ENCODE measurements at regions not wholly inside any gene's neighbourhood (a gene's known extent, or its start where the extent isn't known, plus 50 kb on each side); places are given as distances from the start of the nearest gene placed in this dataset.
"Not testable (repeated sequence)": the region's sequence is repeated elsewhere in the genome, so short reads cannot be mapped to it uniquely, and the experiment has no call there.

GRCh38 chr22:25461301-25461700 is 103.2 kb upstream of the GRK3 start:
- Histone ChIP-seq H3K36me3 (ENCODE audit: control insufficient read depth, insufficient read depth, low read length) (peaks cover 44% of the 10 kb centered on the region), H3K27ac (ENCODE audit: low read depth, low read length, severe bottlenecking) (no peak overlapping the region), H3K4me3 (ENCODE audit: extremely low read depth, insufficient read depth, low read length, poor library complexity, severe bottlenecking) (no peak overlapping the region), H3K9me3 (ENCODE audit: control insufficient read depth, low read length) (no peaks in the 10 kb centered on the region), H3K4me1 (ENCODE audit: control insufficient read depth, insufficient read depth, low read length, poor library complexity, severe bottlenecking) (no peaks in the 10 kb centered on the region)
- 92 to 98% methylated on average over 4 to 6 of the region's 7 CpGs for WGBS, 2 experiments (ENCODE audit: insufficient coverage in 2 of 2)

DNA sequence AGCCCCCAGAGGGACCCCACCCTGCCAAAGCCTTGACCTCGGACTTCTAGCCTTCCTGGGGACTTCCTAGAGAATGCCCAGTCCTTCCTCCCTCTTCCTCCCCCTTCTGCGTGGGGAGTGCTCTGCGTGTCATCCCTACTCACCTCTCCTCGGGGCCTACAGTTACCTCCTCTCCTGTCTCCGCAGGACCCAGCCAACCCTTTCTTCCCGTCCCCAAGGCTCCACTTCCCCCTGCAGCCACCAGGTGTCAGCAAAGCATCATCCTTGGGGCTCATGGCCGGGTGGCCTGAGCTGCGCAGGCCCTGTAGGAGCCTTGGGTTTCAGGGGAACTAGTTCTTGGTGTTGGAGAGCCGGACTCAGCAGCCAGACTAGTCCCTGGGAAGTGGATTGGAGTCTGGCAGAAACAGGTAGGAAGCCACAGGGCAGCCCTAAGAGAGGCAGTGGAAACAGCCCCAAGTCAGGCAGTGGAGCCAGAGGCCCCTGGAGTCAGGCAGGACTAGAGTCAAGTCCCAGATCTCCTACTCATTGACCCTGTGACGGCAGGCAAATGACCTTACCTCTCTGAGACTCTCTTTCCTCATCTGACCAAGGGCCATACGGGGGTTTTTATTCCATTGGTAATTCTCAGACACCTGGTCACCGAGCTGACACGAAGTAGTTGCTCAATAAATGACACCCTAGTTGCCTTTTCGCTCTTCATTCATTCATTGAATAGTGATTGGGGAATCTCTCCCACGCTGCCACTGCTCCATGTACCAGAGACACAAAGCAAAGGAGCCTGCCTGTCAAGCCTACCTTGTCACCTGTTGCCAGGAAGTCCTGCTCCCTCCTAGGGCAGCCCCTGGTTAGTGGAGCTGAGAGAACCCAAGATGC is 101.8 kb upstream of the GRK3 start:
- H3K36me3 ChIP-seq (ENCODE audit: control insufficient read depth, insufficient read depth, low read length): peaks cover 41% of the 10 kb centered on the region
- not testable (repeated sequence) for H3K27ac ChIP-seq (ENCODE audit: low read depth, low read length, severe bottlenecking); H3K4me3 ChIP-seq (ENCODE audit: extremely low read depth, insufficient read depth, low read length, poor library complexity, severe bottlenecking); H3K9me3 ChIP-seq (ENCODE audit: control insufficient read depth, low read length); H3K4me1 ChIP-seq (ENCODE audit: control insufficient read depth, insufficient read depth, low read length, poor library complexity, severe bottlenecking)
- 32 to 34% methylated on average over 6 to 12 of the region's 15 CpGs for WGBS, 2 experiments (ENCODE audit: insufficient coverage in 2 of 2)

DNA sequence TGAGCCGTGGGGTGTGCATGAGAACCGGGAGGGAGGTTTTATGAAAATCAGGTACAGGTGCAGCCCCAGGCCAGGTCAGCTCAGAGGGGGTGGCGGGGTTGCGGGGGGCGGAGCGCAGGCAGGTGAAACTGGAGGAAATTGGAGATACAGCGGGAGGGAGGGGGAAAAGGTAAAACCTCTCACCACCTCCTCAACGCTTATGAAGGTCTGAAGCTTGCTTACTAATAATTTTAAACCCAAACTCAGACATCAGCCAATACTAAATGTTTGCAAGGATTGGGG is 101.2 kb upstream of the GRK3 start:
- WGBS, 2 experiments (ENCODE audit: insufficient coverage in 2 of 2): 97 to 100% methylated on average over 4 to 5 of the region's 8 CpGs
- H3K4me3 ChIP-seq (ENCODE audit: extremely low read depth, insufficient read depth, low read length, poor library complexity, severe bottlenecking); H3K4me1 ChIP-seq (ENCODE audit: control insufficient read depth, insufficient read depth, low read length, poor library complexity, severe bottlenecking); H3K27ac ChIP-seq (ENCODE audit: low read depth, low read length, severe bottlenecking); H3K9me3 ChIP-seq (ENCODE audit: control insufficient read depth, low read length): not testable (repeated sequence)
- peaks cover 41% of the 10 kb centered on the region for H3K36me3 ChIP-seq (ENCODE audit: control insufficient read depth, insufficient read depth, low read length)

DNA sequence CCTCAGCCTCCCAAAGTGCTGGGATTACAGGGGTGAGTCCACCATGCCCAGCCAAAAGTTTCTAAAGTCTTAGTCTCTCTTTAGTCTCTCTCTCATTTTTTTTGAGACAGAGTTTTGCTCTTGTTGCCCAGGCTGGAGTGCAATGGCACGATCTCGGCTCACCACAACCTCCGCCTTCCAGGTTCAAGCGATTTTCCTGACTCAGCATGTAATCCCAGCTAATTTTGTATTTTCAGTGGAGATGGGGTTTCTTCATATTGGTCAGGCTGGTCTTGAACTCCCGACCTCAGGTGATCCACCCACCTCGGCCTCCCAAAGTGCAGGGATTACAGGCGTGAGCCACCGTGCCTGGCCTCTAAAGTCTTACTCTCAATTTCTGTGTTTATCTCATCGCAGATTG is 100.1 kb upstream of the GRK3 start:
- not testable (repeated sequence) for H3K4me3 ChIP-seq (ENCODE audit: extremely low read depth, insufficient read depth, low read length, poor library complexity, severe bottlenecking); H3K27ac ChIP-seq (ENCODE audit: low read depth, low read length, severe bottlenecking); H3K9me3 ChIP-seq (ENCODE audit: control insufficient read depth, low read length); H3K4me1 ChIP-seq (ENCODE audit: control insufficient read depth, insufficient read depth, low read length, poor library complexity, severe bottlenecking)
- peaks cover 32% of the 10 kb centered on the region for H3K36me3 ChIP-seq (ENCODE audit: control insufficient read depth, insufficient read depth, low read length)
- 91 to 96% methylated on average over 6 to 8 of the region's 9 CpGs for WGBS, 2 experiments (ENCODE audit: insufficient coverage in 2 of 2)

DNA sequence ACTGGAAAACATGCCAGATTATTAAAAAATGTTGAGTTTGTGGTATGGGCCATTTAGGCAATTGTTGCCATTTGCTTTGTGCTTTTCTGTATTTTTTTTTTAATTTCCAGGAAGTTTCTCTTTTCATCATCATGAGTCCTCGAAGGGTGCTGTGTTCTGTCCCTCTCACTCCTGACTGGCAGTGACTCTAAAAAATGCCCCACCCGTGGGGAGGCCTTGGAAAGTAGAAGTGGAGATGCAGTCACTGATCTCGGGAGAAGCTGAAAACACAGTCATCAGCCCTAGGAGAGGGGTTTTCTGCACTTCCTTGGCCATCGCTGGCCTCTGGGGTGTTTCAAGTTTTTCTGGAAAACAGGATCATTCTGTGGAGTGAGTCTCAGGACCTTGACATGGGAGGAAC is 98.5 kb upstream of the GRK3 start:
- WGBS, 2 experiments (ENCODE audit: insufficient coverage in 2 of 2): 83 to 97% methylated on average over 3 of the region's 4 CpGs
- Histone ChIP-seq H3K4me3 (ENCODE audit: extremely low read depth, insufficient read depth, low read length, poor library complexity, severe bottlenecking) (no peak overlapping the region), H3K27ac (ENCODE audit: low read depth, low read length, severe bottlenecking) (no peak overlapping the region), H3K4me1 (ENCODE audit: control insufficient read depth, insufficient read depth, low read length, poor library complexity, severe bottlenecking) (no peaks in the 10 kb centered on the region), H3K36me3 (ENCODE audit: control insufficient read depth, insufficient read depth, low read length) (peaks cover 16% of the 10 kb centered on the region), H3K9me3 (ENCODE audit: control insufficient read depth, low read length) (no peaks in the 10 kb centered on the region)

DNA sequence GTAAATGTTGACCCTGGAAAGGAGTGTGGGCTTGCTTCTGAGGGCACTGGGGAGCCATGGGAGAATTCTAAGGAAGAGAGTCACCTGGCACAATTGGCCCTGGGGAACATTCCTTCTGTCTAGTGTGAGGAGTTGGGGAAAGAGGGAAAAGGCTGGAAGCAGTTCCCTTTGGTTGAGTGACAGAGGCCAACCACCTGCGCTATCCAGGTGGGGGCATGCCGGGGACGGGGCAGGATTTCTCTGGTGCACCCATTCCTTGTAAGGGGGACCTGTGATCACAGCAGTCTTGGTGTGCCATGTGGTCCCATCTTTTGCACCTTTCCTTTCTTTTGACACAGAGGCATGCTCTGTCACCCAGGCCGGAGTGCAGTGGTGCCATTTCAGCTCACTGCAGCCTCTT is 92.1 kb upstream of the GRK3 start:
- H3K4me1 ChIP-seq (ENCODE audit: control insufficient read depth, insufficient read depth, low read length, poor library complexity, severe bottlenecking): no peaks in the 10 kb centered on the region
- WGBS, 2 experiments (ENCODE audit: insufficient coverage in 2 of 2): 80 to 98% methylated on average over 3 to 4 of the region's 4 CpGs
- H3K27ac ChIP-seq (ENCODE audit: low read depth, low read length, severe bottlenecking): no peak overlapping the region
- peaks cover 4% of the 10 kb centered on the region for H3K9me3 ChIP-seq (ENCODE audit: control insufficient read depth, low read length)
- no peak overlapping the region for H3K4me3 ChIP-seq (ENCODE audit: extremely low read depth, insufficient read depth, low read length, poor library complexity, severe bottlenecking)
- H3K36me3 ChIP-seq (ENCODE audit: control insufficient read depth, insufficient read depth, low read length): peaks cover 4% of the 10 kb centered on the region

- Histone ChIP-seq H3K4me1 (ENCODE audit: control insufficient read depth, insufficient read depth, low read length, poor library complexity, severe bottlenecking) (no peaks in the 10 kb centered on the region), H3K4me3 (ENCODE audit: extremely low read depth, insufficient read depth, low read length, poor library complexity, severe bottlenecking) (no peak overlapping the region), H3K9me3 (ENCODE audit: control insufficient read depth, low read length) (peaks cover 7% of the 10 kb centered on the region), H3K27ac (ENCODE audit: low read depth, low read length, severe bottlenecking) (peak overlapping the region; percentile 36), H3K36me3 (ENCODE audit: control insufficient read depth, insufficient read depth, low read length) (peaks cover 18% of the 10 kb centered on the region)
- 92 to 97% methylated on average over 11 to 12 of the region's 16 CpGs for WGBS, 2 experiments (ENCODE audit: insufficient coverage in 2 of 2)
Observed at GRCh38 chr22:25475257-25476022, 89.0 kb upstream of the GRK3 start.

- no peak overlapping the region for H3K4me3 ChIP-seq (ENCODE audit: extremely low read depth, insufficient read depth, low read length, poor library complexity, severe bottlenecking)
- no peaks in the 10 kb centered on the region for H3K4me1 ChIP-seq (ENCODE audit: control insufficient read depth, insufficient read depth, low read length, poor library complexity, severe bottlenecking)
- peaks cover 31% of the 10 kb centered on the region for H3K36me3 ChIP-seq (ENCODE audit: control insufficient read depth, insufficient read depth, low read length)
- no peak overlapping the region for H3K27ac ChIP-seq (ENCODE audit: low read depth, low read length, severe bottlenecking)
- 89 to 92% methylated on average over 3 of the region's 3 CpGs for WGBS, 2 experiments (ENCODE audit: insufficient coverage in 2 of 2)
- peaks cover 7% of the 10 kb centered on the region for H3K9me3 ChIP-seq (ENCODE audit: control insufficient read depth, low read length)
Observed at GRCh38 chr22:25477358-25477757, 87.1 kb upstream of the GRK3 start.

DNA sequence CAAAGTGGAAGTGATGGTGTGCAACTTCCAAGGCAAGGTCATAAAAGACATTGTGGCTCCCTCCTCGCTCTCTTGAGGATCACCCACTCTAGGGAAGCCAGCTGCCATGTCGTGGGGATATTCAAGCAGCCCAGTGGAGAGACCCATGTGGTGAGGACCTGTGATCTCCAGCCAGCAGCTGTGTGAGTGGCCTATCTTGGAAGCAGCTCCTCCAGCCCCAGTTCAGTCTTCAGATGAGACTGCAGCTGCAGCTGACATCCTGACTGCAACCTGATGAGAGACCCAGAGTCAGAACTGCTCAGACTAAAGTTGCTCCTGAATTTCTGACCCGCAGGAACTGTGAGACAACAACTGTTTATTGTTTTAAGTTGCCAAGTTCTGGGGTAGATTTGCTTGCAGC is 86.4 kb upstream of the GRK3 start:
- H3K4me1 ChIP-seq (ENCODE audit: control insufficient read depth, insufficient read depth, low read length, poor library complexity, severe bottlenecking): no peaks in the 10 kb centered on the region
- H3K4me3 ChIP-seq (ENCODE audit: extremely low read depth, insufficient read depth, low read length, poor library complexity, severe bottlenecking): no peak overlapping the region
- peaks cover 7% of the 10 kb centered on the region for H3K9me3 ChIP-seq (ENCODE audit: control insufficient read depth, low read length)
- peaks cover 33% of the 10 kb centered on the region for H3K36me3 ChIP-seq (ENCODE audit: control insufficient read depth, insufficient read depth, low read length)
- H3K27ac ChIP-seq (ENCODE audit: low read depth, low read length, severe bottlenecking): no peak overlapping the region
- 90% methylated on average over 2 to 3 of the region's 3 CpGs for WGBS, 2 experiments (ENCODE audit: insufficient coverage in 2 of 2)

DNA sequence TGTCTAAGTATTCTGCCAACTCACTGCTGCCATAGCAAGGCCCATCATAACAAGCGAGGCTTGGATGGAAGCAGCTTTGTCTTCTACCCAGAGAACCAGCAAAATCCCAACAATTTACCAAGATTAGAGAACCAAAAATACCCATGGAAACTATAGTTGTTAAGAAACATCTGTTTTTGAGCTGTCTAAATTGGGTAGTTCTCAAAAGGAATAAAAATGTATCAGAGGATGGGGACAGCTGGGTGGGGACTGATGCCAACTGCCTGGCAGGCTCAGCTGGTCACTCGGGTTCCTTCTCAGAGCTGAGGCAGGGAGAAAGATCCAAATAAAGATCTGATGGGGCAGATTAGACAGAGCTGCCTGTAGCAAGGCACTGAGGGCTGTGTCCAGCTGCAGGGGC is 85.9 kb upstream of the GRK3 start:
- Histone ChIP-seq H3K4me1 (ENCODE audit: control insufficient read depth, insufficient read depth, low read length, poor library complexity, severe bottlenecking) (no peaks in the 10 kb centered on the region), H3K4me3 (ENCODE audit: extremely low read depth, insufficient read depth, low read length, poor library complexity, severe bottlenecking) (no peak overlapping the region), H3K9me3 (ENCODE audit: control insufficient read depth, low read length) (peaks cover 7% of the 10 kb centered on the region), H3K27ac (ENCODE audit: low read depth, low read length, severe bottlenecking) (no peak overlapping the region), H3K36me3 (ENCODE audit: control insufficient read depth, insufficient read depth, low read length) (peaks cover 33% of the 10 kb centered on the region)
- WGBS, 2 experiments (ENCODE audit: insufficient coverage in 2 of 2): 76 to 100% methylated on average over 1 to 2 of the region's 2 CpGs

GRCh38 chr22:25480868-25481267 is 83.6 kb upstream of the GRK3 start:
- 93 to 94% methylated on average over 5 of the region's 5 CpGs for WGBS, 2 experiments (ENCODE audit: insufficient coverage in 2 of 2)
- not testable (repeated sequence) for H3K9me3 ChIP-seq (ENCODE audit: control insufficient read depth, low read length); H3K4me1 ChIP-seq (ENCODE audit: control insufficient read depth, insufficient read depth, low read length, poor library complexity, severe bottlenecking); H3K4me3 ChIP-seq (ENCODE audit: extremely low read depth, insufficient read depth, low read length, poor library complexity, severe bottlenecking); H3K27ac ChIP-seq (ENCODE audit: low read depth, low read length, severe bottlenecking)
- H3K36me3 ChIP-seq (ENCODE audit: control insufficient read depth, insufficient read depth, low read length): peaks cover 50% of the 10 kb centered on the region
